Endothelial cell of umbilical vein (primary cell): ENCODE measurements at regions not wholly inside any gene's neighbourhood (a gene's known extent, or its start where the extent isn't known, plus 50 kb on each side); places are given as distances from the start of the nearest gene placed in this dataset.

Experiments
- BruUV-seq: library from RNA; stranded (reverse); fragments of 400-500 nt; replicated peaks from 2 replicates; lab custom pipeline; 2021; lab: Mats Ljungman, UMichigan
- CTCF ChIA-PET: fragments of 300-600, 350-600 bp; sonication (Branson Sonifier 250); formaldehyde crosslinking; loops from one replicate; lab custom pipeline; 2021; ENCODE audit warnings: antibody characterized with exemption, inconsistent platforms; lab: Charles Lee
- POLR2A ChIA-PET: fragments of 300-600, 350-600 bp; sonication (Branson Sonifier 250); formaldehyde crosslinking; loops from one replicate; lab custom pipeline; 2021; ENCODE audit warnings: antibody characterized with exemption, inconsistent platforms; lab: Charles Lee
- DNase-seq: peaks from one replicate; pipeline ENCODE4 v3.0.0-alpha.2; 2011; ENCODE audit warnings: low read depth, low spot score
- FAIRE-seq: peaks from 2 replicates; lab custom pipeline; 2011; peaks lifted over from hg19 to GRCh38; lab: Jason Lieb, UNC
- H2AFZ ChIP-seq: 2 replicates; pipeline ENCODE4 v1.6.0; 2012; ENCODE audit warnings: low read depth, low read length, control low read depth, inconsistent platforms
- H3K27ac ChIP-seq: 2 replicates; pipeline ENCODE4 v1.5.1; 2011; ENCODE audit warnings: low read depth, mild to moderate bottlenecking, control low read depth, low read length, moderate library complexity; ENCODE audit not compliant: insufficient read depth
- H3K27me3 ChIP-seq, 2 experiments: 2 replicates each; pipeline versions ENCODE4 v1.6.0 to v1.6.1; 2011; ENCODE audit warnings: low read length in 2 of 2, mixed read lengths in 1 of 2; ENCODE audit not compliant: control insufficient read depth in 2 of 2, insufficient read depth in 2 of 2
- H3K36me3 ChIP-seq, 2 experiments: 2 replicates in 1 of 2; 3 replicates in 1 of 2; pipeline ENCODE4 v1.5.1; 2011; ENCODE audit warnings: low read length in 2 of 2, mild to moderate bottlenecking in 1 of 2, moderate library complexity in 1 of 2; ENCODE audit not compliant: control insufficient read depth in 2 of 2, insufficient read depth in 2 of 2; ENCODE audit errors: extremely low read depth in 1 of 2
- H3K4me1 ChIP-seq: 3 replicates; pipeline ENCODE4 v1.5.1; 2011; ENCODE audit warnings: mild to moderate bottlenecking, low read length; ENCODE audit not compliant: control insufficient read depth, insufficient read depth; ENCODE audit errors: extremely low read depth
- H3K4me2 ChIP-seq: 2 replicates; pipeline ENCODE4 v1.6.1; 2011; ENCODE audit warnings: low read length, control low read depth, mixed read lengths; ENCODE audit not compliant: insufficient read depth
- H3K4me3 ChIP-seq, 3 experiments: fragments of 200-600 bp in 1 of 3; sonication (generic), shearing (Covaris generic) in 1 of 3; replicated peaks in 1 of 3; 2 replicates each; pipeline ENCODE4 v1.5.1; 2011 to 2016; ENCODE audit warnings: control low read depth in 3 of 3, low read length in 3 of 3, mild to moderate bottlenecking in 2 of 3, inconsistent platforms in 1 of 3, low read depth in 1 of 3, moderate library complexity in 1 of 3; ENCODE audit not compliant: insufficient read depth in 1 of 3
- H3K79me2 ChIP-seq: 2 replicates; pipeline ENCODE4 v1.6.0; 2012; ENCODE audit warnings: low read length, inconsistent platforms; ENCODE audit not compliant: control insufficient read depth, insufficient read depth
- H3K9ac ChIP-seq: replicated peaks from 2 replicates; pipeline ENCODE3; 2011; ENCODE audit warnings: low read length, control low read depth; ENCODE audit not compliant: insufficient read depth; ENCODE audit errors: extremely low read depth
- H3K9me1 ChIP-seq: replicated peaks from 3 replicates; pipeline ENCODE4 v1.6.0; 2011; ENCODE audit warnings: mild to moderate bottlenecking, low read length; ENCODE audit not compliant: control insufficient read depth, insufficient read depth; ENCODE audit errors: extremely low read depth
- H3K9me3 ChIP-seq: replicated peaks from 2 replicates; pipeline ENCODE4 v1.5.1; 2012; ENCODE audit warnings: low read length, inconsistent platforms; ENCODE audit not compliant: control insufficient read depth, insufficient read depth
- H4K20me1 ChIP-seq: replicated peaks from 2 replicates; pipeline ENCODE3; 2011; ENCODE audit warnings: mild to moderate bottlenecking, low read length; ENCODE audit not compliant: control insufficient read depth, insufficient read depth; ENCODE audit errors: extremely low read depth
- EZH2 ChIP-seq: IDR thresholded peaks from 2 replicates; pipeline ENCODE4 v1.6.1; 2012; ENCODE audit warnings: borderline replicate concordance, low read depth, mild to moderate bottlenecking, moderate library complexity, low read length, inconsistent platforms; ENCODE audit not compliant: severe bottlenecking
- FOS ChIP-seq: IDR thresholded peaks from 2 replicates; pipeline ENCODE4 v1.6.1; 2011; ENCODE audit warnings: mild to moderate bottlenecking, low read length, moderate library complexity, borderline replicate concordance; ENCODE audit not compliant: insufficient read depth
- GATA2 ChIP-seq: IDR thresholded peaks from 2 replicates; pipeline ENCODE4 v1.7.0; 2011; ENCODE audit warnings: low read depth, mild to moderate bottlenecking, moderate library complexity, mixed read lengths, low read length; ENCODE audit not compliant: insufficient read length, insufficient read depth
- JUN ChIP-seq: IDR thresholded peaks from 2 replicates; pipeline ENCODE4 v1.6.1; 2011; ENCODE audit warnings: borderline replicate concordance, low read depth; ENCODE audit not compliant: insufficient read length, insufficient read depth
- MYC ChIP-seq: IDR thresholded peaks from one replicate; pipeline ENCODE4 v1.6.1; 2011; ENCODE audit warnings: mild to moderate bottlenecking, low read depth, low read length
- POLR2A ChIP-seq: IDR thresholded peaks from 2 replicates; pipeline ENCODE4 v1.6.1; 2012; ENCODE audit warnings: low read depth, mild to moderate bottlenecking, control low read depth, low read length
- POLR2AphosphoS5 ChIP-seq: IDR thresholded peaks from 2 replicates; pipeline ENCODE4 v1.6.1; 2012; ENCODE audit warnings: low read depth, mild to moderate bottlenecking, control low read depth, low read length, moderate library complexity; ENCODE audit not compliant: insufficient read depth
- dilution Hi-C: fragments of 300-500 bp; cut with MboI; formaldehyde crosslinking; loops from one replicate; pipeline ENCODE4 v1.15.0; 2019; ENCODE audit warnings: low sequenced_read_pairs; ENCODE audit not compliant: extremely low pct_ligation_motif_present
- intact Hi-C: fragments of 100-400 bp; cut with micrococcal nuclease; formaldehyde crosslinking; loops from one replicate; pipeline ENCODE4 v1.10.0; 2022
- TF ChIP-seq, protein P1 (sequence below): IDR thresholded peaks from 2 replicates; pipeline ENCODE4 v1.6.1; 2011; ENCODE audit not compliant: insufficient read depth, insufficient read length
- TF ChIP-seq, protein P2 (sequence below), 2 donors: IDR thresholded peaks; 1 replicate in 1 of 2; 2 replicates in 1 of 2; pipeline ENCODE4 v1.5.1; 2011; ENCODE audit warnings: low read length in 2 of 2, mild to moderate bottlenecking in 2 of 2, moderate library complexity in 2 of 2, control low read depth in 1 of 2, inconsistent platforms in 1 of 2, low read depth in 1 of 2; ENCODE audit not compliant: insufficient read depth in 1 of 2; ENCODE audit errors: extremely low read depth in 1 of 2

DNA sequence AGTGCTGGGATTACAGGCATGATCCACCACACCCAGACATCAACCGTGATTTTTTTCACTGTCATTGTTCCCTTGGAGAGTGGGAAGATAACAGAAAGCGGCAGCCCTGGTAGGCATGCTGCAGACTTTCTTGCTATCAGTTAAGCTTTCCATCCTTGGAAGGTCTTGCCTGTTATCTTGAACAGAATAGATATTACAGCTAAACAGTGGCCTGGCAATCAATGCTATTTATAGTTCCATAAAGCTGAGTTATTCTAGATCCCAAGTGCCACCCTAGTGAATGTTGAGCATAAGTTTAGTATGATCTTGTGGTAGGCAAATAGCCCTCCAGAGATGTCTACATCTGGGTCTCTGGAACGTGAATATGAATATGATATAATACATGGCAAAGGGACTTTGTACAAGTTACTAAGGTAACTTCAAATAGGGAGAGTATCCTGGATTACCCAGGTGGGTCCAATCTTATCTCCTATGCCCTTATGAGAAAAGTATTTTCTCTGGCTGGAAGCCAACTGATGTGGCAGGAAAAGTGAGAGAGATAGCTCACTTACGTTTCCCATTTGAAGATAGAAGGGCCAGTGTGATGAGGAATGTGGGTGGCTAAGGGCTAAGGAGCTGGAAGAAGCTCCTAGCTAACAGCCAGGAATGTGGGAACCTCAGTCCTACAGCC is 609.1 kb upstream of the IGFBP3 start:
- BruUV-seq, result no TSS peak
- CTCF ChIA-PET, result interaction anchor here (1.2 kb wide), 1 partner anchor 33 kb away, joined by 3 read pairs; no protein-coding TSS in a partner anchor
- no peak for FAIRE-seq

More for the DNA sequence above, 609.1 kb upstream of the IGFBP3 start:
- no peaks in the 10 kb centered on the region for H3K9me3 ChIP-seq
- no peak overlapping the region for H3K4me3 ChIP-seq
- dilution Hi-C loops (no loop called here), intact Hi-C loops (no loop called here)
- TF ChIP-seq GATA2, result no peak
- TF ChIP-seq, protein P1, sequence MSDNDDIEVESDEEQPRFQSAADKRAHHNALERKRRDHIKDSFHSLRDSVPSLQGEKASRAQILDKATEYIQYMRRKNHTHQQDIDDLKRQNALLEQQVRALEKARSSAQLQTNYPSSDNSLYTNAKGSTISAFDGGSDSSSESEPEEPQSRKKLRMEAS, result no peak
- no peak for TF ChIP-seq POLR2A
- no peak for TF ChIP-seq MYC
- TF ChIP-seq POLR2AphosphoS5, result no peak
- TF ChIP-seq, protein P2, sequence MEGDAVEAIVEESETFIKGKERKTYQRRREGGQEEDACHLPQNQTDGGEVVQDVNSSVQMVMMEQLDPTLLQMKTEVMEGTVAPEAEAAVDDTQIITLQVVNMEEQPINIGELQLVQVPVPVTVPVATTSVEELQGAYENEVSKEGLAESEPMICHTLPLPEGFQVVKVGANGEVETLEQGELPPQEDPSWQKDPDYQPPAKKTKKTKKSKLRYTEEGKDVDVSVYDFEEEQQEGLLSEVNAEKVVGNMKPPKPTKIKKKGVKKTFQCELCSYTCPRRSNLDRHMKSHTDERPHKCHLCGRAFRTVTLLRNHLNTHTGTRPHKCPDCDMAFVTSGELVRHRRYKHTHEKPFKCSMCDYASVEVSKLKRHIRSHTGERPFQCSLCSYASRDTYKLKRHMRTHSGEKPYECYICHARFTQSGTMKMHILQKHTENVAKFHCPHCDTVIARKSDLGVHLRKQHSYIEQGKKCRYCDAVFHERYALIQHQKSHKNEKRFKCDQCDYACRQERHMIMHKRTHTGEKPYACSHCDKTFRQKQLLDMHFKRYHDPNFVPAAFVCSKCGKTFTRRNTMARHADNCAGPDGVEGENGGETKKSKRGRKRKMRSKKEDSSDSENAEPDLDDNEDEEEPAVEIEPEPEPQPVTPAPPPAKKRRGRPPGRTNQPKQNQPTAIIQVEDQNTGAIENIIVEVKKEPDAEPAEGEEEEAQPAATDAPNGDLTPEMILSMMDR (IDR thresholded peaks at IDR 0.05; ENCODE audit: extremely low read depth in 1 of 2, insufficient read depth in 1 of 2, low read depth in 1 of 2, low read length in 2 of 2), result no peak
- no peak for TF ChIP-seq FOS
- TF ChIP-seq JUN, result no peak
- TF ChIP-seq EZH2, result no peak
- no peak overlapping the region for H3K9ac ChIP-seq
- no peaks in the 10 kb centered on the region for H4K20me1 ChIP-seq
- H3K79me2 ChIP-seq, result no peaks in the 10 kb centered on the region
- H2AFZ ChIP-seq, result no peak overlapping the region
- no peaks in the 10 kb centered on the region for H3K4me1 ChIP-seq
- no peaks in the 10 kb centered on the region for H3K36me3 ChIP-seq
- H3K27me3 ChIP-seq, result no peaks in the 10 kb centered on the region
- POLR2A ChIA-PET, result no interaction called here
- DNase-seq, result no peak
- no peak overlapping the region for H3K27ac ChIP-seq
- no peaks in the 10 kb centered on the region for H3K9me1 ChIP-seq
- H3K4me2 ChIP-seq, result no peak overlapping the region
